ENCODE measurements at regions not wholly inside any gene's neighbourhood (a gene's known extent, or its start where the extent isn't known, plus 50 kb on each side); places are given as distances from the start of the nearest gene placed in this dataset.

- H3K27me3 ChIP-seq (ENCODE audit: insufficient read depth, low read length), result no peaks in the 10 kb centered on the region
- H3K36me3 ChIP-seq (ENCODE audit: insufficient read depth, low read depth, low read length), result no peaks in the 10 kb centered on the region
- no peaks in the 10 kb centered on the region for H3K4me1 ChIP-seq (ENCODE audit: insufficient read depth, low read length)
- H3K9me3 ChIP-seq (ENCODE audit: insufficient read depth, low read depth, low read length), result no peaks in the 10 kb centered on the region
- no peak overlapping the region for H3K4me3 ChIP-seq (ENCODE audit: low read length)
- no peak overlapping the region for H3K9ac ChIP-seq (ENCODE audit: low read depth, low read length)
- H3K27ac ChIP-seq (ENCODE audit: low read length), result no peak overlapping the region
These were observed 214.9 kb downstream of the PLK2 start for GRCh38 chr5:58244819-58245475.

GRCh38 chr5:58241389-58241788, 218.5 kb downstream of the PLK2 start:
- H3K4me3 ChIP-seq (ENCODE audit: low read length), result no peak overlapping the region
- H3K4me1 ChIP-seq (ENCODE audit: insufficient read depth, low read length), result no peaks in the 10 kb centered on the region; the same call in 1 of the 2 replicates
- no peaks in the 10 kb centered on the region for H3K9me3 ChIP-seq (ENCODE audit: insufficient read depth, low read depth, low read length)
- no peak overlapping the region for H3K9ac ChIP-seq (ENCODE audit: low read depth, low read length)
- H3K27ac ChIP-seq (ENCODE audit: low read length), result no peak overlapping the region
- H3K27me3 ChIP-seq (ENCODE audit: insufficient read depth, low read length), result no peaks in the 10 kb centered on the region
- no peaks in the 10 kb centered on the region for H3K36me3 ChIP-seq (ENCODE audit: insufficient read depth, low read depth, low read length)

GRCh38 chr5:58240322-58240721, 219.6 kb downstream of the PLK2 start:
- Histone ChIP-seq H3K27ac (ENCODE audit: low read length) (no peak overlapping the region), H3K4me1 (ENCODE audit: insufficient read depth, low read length) (no peaks in the 10 kb centered on the region; the same call in 1 of the 2 replicates), H3K9ac (ENCODE audit: low read depth, low read length) (no peak overlapping the region), H3K9me3 (ENCODE audit: insufficient read depth, low read depth, low read length) (no peaks in the 10 kb centered on the region), H3K4me3 (ENCODE audit: low read length) (no peak overlapping the region), H3K36me3 (ENCODE audit: insufficient read depth, low read depth, low read length) (no peaks in the 10 kb centered on the region), H3K27me3 (ENCODE audit: insufficient read depth, low read length) (no peaks in the 10 kb centered on the region)

GRCh38 chr5:58239731-58240130, 220.2 kb downstream of the PLK2 start:
- H3K4me1 ChIP-seq (ENCODE audit: insufficient read depth, low read length), result no peaks in the 10 kb centered on the region; the same call in 1 of the 2 replicates
- H3K27ac ChIP-seq (ENCODE audit: low read length), result no peak overlapping the region
- H3K27me3 ChIP-seq (ENCODE audit: insufficient read depth, low read length), result no peaks in the 10 kb centered on the region
- no peaks in the 10 kb centered on the region for H3K9me3 ChIP-seq (ENCODE audit: insufficient read depth, low read depth, low read length)
- H3K4me3 ChIP-seq (ENCODE audit: low read length), result no peak overlapping the region
- H3K36me3 ChIP-seq (ENCODE audit: insufficient read depth, low read depth, low read length), result no peaks in the 10 kb centered on the region
- H3K9ac ChIP-seq (ENCODE audit: low read depth, low read length), result no peak overlapping the region

- Histone ChIP-seq H3K27ac (ENCODE audit: low read length) (no peak overlapping the region), H3K36me3 (ENCODE audit: insufficient read depth, low read depth, low read length) (no peaks in the 10 kb centered on the region), H3K9ac (ENCODE audit: low read depth, low read length) (no peak overlapping the region), H3K9me3 (ENCODE audit: insufficient read depth, low read depth, low read length) (no peaks in the 10 kb centered on the region), H3K4me3 (ENCODE audit: low read length) (no peak overlapping the region), H3K27me3 (ENCODE audit: insufficient read depth, low read length) (no peaks in the 10 kb centered on the region), H3K4me1 (ENCODE audit: insufficient read depth, low read length) (no peaks in the 10 kb centered on the region; the same call in 1 of the 2 replicates)
These were observed 220.8 kb downstream of the PLK2 start for GRCh38 chr5:58239045-58239444.

GRCh38 chr5:58236498-58236897, 223.4 kb downstream of the PLK2 start:
- Histone ChIP-seq H3K4me3 (ENCODE audit: low read length) (no peak overlapping the region), H3K9ac (ENCODE audit: low read depth, low read length) (no peak overlapping the region), H3K36me3 (ENCODE audit: insufficient read depth, low read depth, low read length) (no peaks in the 10 kb centered on the region), H3K27me3 (ENCODE audit: insufficient read depth, low read length) (no peaks in the 10 kb centered on the region), H3K4me1 (ENCODE audit: insufficient read depth, low read length) (no peaks in the 10 kb centered on the region; the same call in 1 of the 2 replicates), H3K27ac (ENCODE audit: low read length) (no peak overlapping the region), H3K9me3 (ENCODE audit: insufficient read depth, low read depth, low read length) (no peaks in the 10 kb centered on the region)

GRCh38 chr5:58235299-58235698, 224.6 kb downstream of the PLK2 start:
- Histone ChIP-seq H3K4me1 (ENCODE audit: insufficient read depth, low read length) (no peaks in the 10 kb centered on the region; the same call in 1 of the 2 replicates), H3K27ac (ENCODE audit: low read length) (no peak overlapping the region), H3K27me3 (ENCODE audit: insufficient read depth, low read length) (no peaks in the 10 kb centered on the region), H3K9me3 (ENCODE audit: insufficient read depth, low read depth, low read length) (no peaks in the 10 kb centered on the region), H3K9ac (ENCODE audit: low read depth, low read length) (no peak overlapping the region), H3K4me3 (ENCODE audit: low read length) (no peak overlapping the region), H3K36me3 (ENCODE audit: insufficient read depth, low read depth, low read length) (no peaks in the 10 kb centered on the region)

GRCh38 chr5:58232130-58232529, 227.8 kb downstream of the PLK2 start:
- H3K36me3 ChIP-seq (ENCODE audit: insufficient read depth, low read depth, low read length), result no peaks in the 10 kb centered on the region
- no peak overlapping the region for H3K4me3 ChIP-seq (ENCODE audit: low read length)
- H3K9me3 ChIP-seq (ENCODE audit: insufficient read depth, low read depth, low read length), result no peaks in the 10 kb centered on the region
- H3K9ac ChIP-seq (ENCODE audit: low read depth, low read length), result no peak overlapping the region
- no peak overlapping the region for H3K27ac ChIP-seq (ENCODE audit: low read length)
- H3K27me3 ChIP-seq (ENCODE audit: insufficient read depth, low read length), result no peaks in the 10 kb centered on the region
- H3K4me1 ChIP-seq (ENCODE audit: insufficient read depth, low read length), result no peaks in the 10 kb centered on the region; the same call in 1 of the 2 replicates

GRCh38 chr5:58231041-58231440, 228.8 kb downstream of the PLK2 start:
- no peak overlapping the region for H3K9ac ChIP-seq (ENCODE audit: low read depth, low read length)
- H3K4me1 ChIP-seq (ENCODE audit: insufficient read depth, low read length), result no peaks in the 10 kb centered on the region
- no peaks in the 10 kb centered on the region for H3K36me3 ChIP-seq (ENCODE audit: insufficient read depth, low read depth, low read length)
- no peak overlapping the region for H3K4me3 ChIP-seq (ENCODE audit: low read length)
- H3K27me3 ChIP-seq (ENCODE audit: insufficient read depth, low read length), result no peaks in the 10 kb centered on the region
- H3K27ac ChIP-seq (ENCODE audit: low read length), result no peak overlapping the region
- no peaks in the 10 kb centered on the region for H3K9me3 ChIP-seq (ENCODE audit: insufficient read depth, low read depth, low read length)

- Histone ChIP-seq H3K27ac (ENCODE audit: low read length) (no peak overlapping the region), H3K4me1 (ENCODE audit: insufficient read depth, low read length) (no peaks in the 10 kb centered on the region), H3K4me3 (ENCODE audit: low read length) (no peak overlapping the region), H3K27me3 (ENCODE audit: insufficient read depth, low read length) (no peaks in the 10 kb centered on the region), H3K9me3 (ENCODE audit: insufficient read depth, low read depth, low read length) (no peaks in the 10 kb centered on the region), H3K9ac (ENCODE audit: low read depth, low read length) (no peak overlapping the region), H3K36me3 (ENCODE audit: insufficient read depth, low read depth, low read length) (no peaks in the 10 kb centered on the region)
These were observed 231.0 kb downstream of the PLK2 start for GRCh38 chr5:58228896-58229295.

- Histone ChIP-seq H3K9me3 (ENCODE audit: insufficient read depth, low read depth, low read length) (no peaks in the 10 kb centered on the region), H3K36me3 (ENCODE audit: insufficient read depth, low read depth, low read length) (no peaks in the 10 kb centered on the region), H3K27me3 (ENCODE audit: insufficient read depth, low read length) (no peaks in the 10 kb centered on the region), H3K4me1 (ENCODE audit: insufficient read depth, low read length) (no peaks in the 10 kb centered on the region), H3K4me3 (ENCODE audit: low read length) (no peak overlapping the region), H3K9ac (ENCODE audit: low read depth, low read length) (no peak overlapping the region), H3K27ac (ENCODE audit: low read length) (no peak overlapping the region)
These were observed 232.0 kb downstream of the PLK2 start for GRCh38 chr5:58227858-58228257.

GRCh38 chr5:58224661-58225060, 235.2 kb downstream of the PLK2 start:
- no peak overlapping the region for H3K27ac ChIP-seq (ENCODE audit: low read length)
- no peak overlapping the region for H3K9ac ChIP-seq (ENCODE audit: low read depth, low read length)
- no peaks in the 10 kb centered on the region for H3K27me3 ChIP-seq (ENCODE audit: insufficient read depth, low read length)
- H3K36me3 ChIP-seq (ENCODE audit: insufficient read depth, low read depth, low read length), result no peaks in the 10 kb centered on the region
- H3K4me1 ChIP-seq (ENCODE audit: insufficient read depth, low read length), result no peaks in the 10 kb centered on the region
- H3K9me3 ChIP-seq (ENCODE audit: insufficient read depth, low read depth, low read length), result no peaks in the 10 kb centered on the region
- no peak overlapping the region for H3K4me3 ChIP-seq (ENCODE audit: low read length)
